Heart left ventricle (tissue), 16 donors: ENCODE measurements at regions not wholly inside any gene's neighbourhood (a gene's known extent, or its start where the extent isn't known, plus 50 kb on each side); places are given as distances from the start of the nearest gene placed in this dataset.

ENCODE experiments used
- ATAC-seq, 4 donors: fragments of 200-7000 bp; cut with Tn5 transposase; one replicate each; pipeline ENCODE4 v1.9.1; 2020 to 2022; ENCODE audit warnings: moderate library complexity in 4 of 4, mild to moderate bottlenecking in 3 of 4, moderate number of reproducible peaks in 1 of 4
- DNase-seq, 5 donors: peaks; one replicate each; pipeline ENCODE4 v3.0.0-alpha.2; 2020
- H3K27ac ChIP-seq, 12 donors: fragments of 200-600 bp; sonication (generic) in 4 of 12; one replicate each; pipeline versions ENCODE4 v1.5.0 to v1.8.0; 2016 to 2022; ENCODE audit warnings: mild to moderate bottlenecking in 2 of 12
- H3K27me3 ChIP-seq, 9 donors: fragments of 200-600 bp; sonication (generic) in 2 of 9; one replicate each; pipeline versions ENCODE4 v1.5.1 to v1.8.0; 2016 to 2022; ENCODE audit warnings: mild to moderate bottlenecking in 3 of 9
- H3K36me3 ChIP-seq, 9 donors: fragments of 200-600 bp; sonication (generic) in 2 of 9; one replicate each; pipeline versions ENCODE4 v1.5.0 to v1.8.0; 2018 to 2022; ENCODE audit warnings: mild to moderate bottlenecking in 2 of 9
- H3K4me1 ChIP-seq, 12 donors: fragments of 200-600 bp; sonication (generic) in 4 of 12; one replicate each; pipeline versions ENCODE4 v1.5.0 to v1.8.0; 2016 to 2022; ENCODE audit warnings: mild to moderate bottlenecking in 3 of 12
- H3K4me3 ChIP-seq, 12 donors: fragments of 200-600 bp; sonication (generic) in 4 of 12; one replicate each; pipeline versions ENCODE4 v1.5.0 to v1.8.0; 2017 to 2022; ENCODE audit warnings: mild to moderate bottlenecking in 9 of 12, moderate library complexity in 4 of 12
- H3K9me3 ChIP-seq, 12 donors: fragments of 200-600 bp; sonication (generic) in 4 of 12; one replicate each; pipeline versions ENCODE4 v1.5.0 to v1.8.0; 2016 to 2022; ENCODE audit warnings: mild to moderate bottlenecking in 1 of 12
- POLR2A ChIP-seq, 2 donors: fragments of 450-650 bp; IDR thresholded peaks; one replicate each; pipeline ENCODE4 v1.6.1; 2017; ENCODE audit warnings: antibody characterized with exemption in 2 of 2, mild to moderate bottlenecking in 2 of 2, moderate library complexity in 2 of 2
- WGBS, 4 donors: extraction: QIAGEN DNeasy Blood & Tissue Kit in 2 of 4; methylation state at CpG; one replicate each; pipeline versions ENCODE4 v1.1.5 to v1.1.7; 2013 to 2018; 5-methylcytosine and 5-hydroxymethylcytosine counted together
- intact Hi-C, 10 donors: fragments of 100-400 bp; cut with DNase I; formaldehyde crosslinking; loops; one replicate each; pipeline versions ENCODE4 v1.11.1 to v1.14.2; 2022
- TF ChIP-seq, protein P1 (sequence below), 12 donors: fragments of 200-600 bp; sonication (generic) in 4 of 12; IDR thresholded peaks; one replicate each; pipeline versions ENCODE4 v1.5.0 to v1.8.0; 2018 to 2022; ENCODE audit warnings: antibody characterized with exemption in 12 of 12, mild to moderate bottlenecking in 5 of 12
- donor health status: ischemic (EF 13 %, LVEDD 7.1; RV severe dilation, severe dysfunction).
- donor health status: healthy with polysubstance abuse.
- donor health status: DM: no; HTN: yes; CAD: no.
- donor health status: DM: no; HTN: no; CAD: no.
- donor health status: ischemic (EF 25% LVEDD 6.9; RV normal size, moderate dysfunction).
- donor health status: ischemic (EF 25% LVEDD 5.7; RV mildly dilated, moderate dysfunction).
- donor health status: healthy.
- donor health status: DM: yes; HTN: yes; CAD: no.
- donor health status: ischemic (EF 35%, LVEDD 5.7; RV mildly dilated, moderate dysfunction).
- donor health status: nonischemic (EF 11% LVEDD 7.7; RV severe dilation, severe dysfunction).
- donor health status: DM: yes; HTN: yes; CAD: no.
- donor health status: PGD.
- donor health status: ischemic (EF 29% LVEDD 5.4; RV normal size, mild dysfunction).
- donor health status: nonischemic (EF 23%, LVEDD 6.1; RV moderate dilation, normal function).

DNA sequence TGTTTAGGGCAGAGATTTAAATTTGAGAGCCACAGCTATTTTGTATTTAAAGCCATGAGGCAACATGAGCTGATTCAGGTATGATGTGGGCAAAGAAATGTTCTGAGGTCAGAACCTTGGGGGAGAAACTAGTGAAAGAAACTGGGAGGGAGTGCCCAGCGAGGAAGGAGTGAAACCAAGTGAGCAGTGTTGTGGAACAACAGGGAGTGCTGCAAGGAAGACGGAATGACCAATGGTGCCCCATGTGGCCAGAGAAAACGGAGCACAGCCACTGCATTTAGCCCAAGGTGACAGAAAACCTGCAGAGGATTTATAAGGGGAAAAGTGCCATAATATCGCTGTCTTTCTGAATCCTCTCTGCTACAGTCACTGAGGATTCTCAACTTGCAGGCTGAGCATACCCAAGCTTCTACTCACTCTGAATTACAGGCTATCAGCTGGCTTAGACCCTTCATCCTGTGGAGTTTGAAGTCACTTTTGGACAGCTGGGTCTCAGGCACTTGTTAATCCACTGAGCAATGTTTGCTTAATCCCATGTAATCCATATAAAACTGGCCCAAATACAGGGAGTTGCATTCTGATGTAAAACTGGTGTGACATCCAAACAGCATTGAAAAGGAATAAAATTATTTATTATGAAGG, 777.3 kb downstream of the CCSER2 start:
- H3K27me3 ChIP-seq = no peaks in the 10 kb centered on the region
- no peaks in the 10 kb centered on the region for H3K36me3 ChIP-seq
- no peaks in the 10 kb centered on the region for H3K9me3 ChIP-seq
- DNase-seq (no peak), ATAC-seq (no peak)
- intact Hi-C loops = no loop called here
- H3K4me3 ChIP-seq = no peak overlapping the region
- WGBS, 4 donors = 57 to 67% (median 65%) methylated on average over 4 of the region's 4 CpGs
- H3K27ac ChIP-seq = no peak overlapping the region
- TF ChIP-seq, protein P1, sequence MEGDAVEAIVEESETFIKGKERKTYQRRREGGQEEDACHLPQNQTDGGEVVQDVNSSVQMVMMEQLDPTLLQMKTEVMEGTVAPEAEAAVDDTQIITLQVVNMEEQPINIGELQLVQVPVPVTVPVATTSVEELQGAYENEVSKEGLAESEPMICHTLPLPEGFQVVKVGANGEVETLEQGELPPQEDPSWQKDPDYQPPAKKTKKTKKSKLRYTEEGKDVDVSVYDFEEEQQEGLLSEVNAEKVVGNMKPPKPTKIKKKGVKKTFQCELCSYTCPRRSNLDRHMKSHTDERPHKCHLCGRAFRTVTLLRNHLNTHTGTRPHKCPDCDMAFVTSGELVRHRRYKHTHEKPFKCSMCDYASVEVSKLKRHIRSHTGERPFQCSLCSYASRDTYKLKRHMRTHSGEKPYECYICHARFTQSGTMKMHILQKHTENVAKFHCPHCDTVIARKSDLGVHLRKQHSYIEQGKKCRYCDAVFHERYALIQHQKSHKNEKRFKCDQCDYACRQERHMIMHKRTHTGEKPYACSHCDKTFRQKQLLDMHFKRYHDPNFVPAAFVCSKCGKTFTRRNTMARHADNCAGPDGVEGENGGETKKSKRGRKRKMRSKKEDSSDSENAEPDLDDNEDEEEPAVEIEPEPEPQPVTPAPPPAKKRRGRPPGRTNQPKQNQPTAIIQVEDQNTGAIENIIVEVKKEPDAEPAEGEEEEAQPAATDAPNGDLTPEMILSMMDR (IDR thresholded peaks at IDR 0.05) = peak in 1 of 12 donors; percentile 17
- TF ChIP-seq POLR2A (IDR thresholded peaks at IDR 0.05) = no peak
- no peaks in the 10 kb centered on the region for H3K4me1 ChIP-seq

DNA sequence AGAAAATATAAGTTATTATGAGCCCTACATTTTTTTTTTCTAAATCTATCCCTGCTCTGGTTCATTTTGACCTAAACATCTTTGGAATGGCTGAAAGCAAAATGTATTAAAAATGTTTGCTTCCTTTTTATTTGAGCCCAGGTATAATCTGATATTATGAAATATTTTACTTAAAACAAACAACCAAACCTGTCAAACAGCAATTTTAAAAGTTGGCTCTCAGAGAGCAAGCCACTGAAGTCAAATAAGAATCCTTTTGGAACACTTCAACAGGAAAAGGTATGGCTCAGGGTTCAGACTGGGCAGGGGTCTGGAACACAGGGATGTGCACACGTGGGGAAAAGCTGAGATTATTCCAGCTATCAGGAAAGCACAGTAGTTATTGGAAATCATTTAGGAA, 782.9 kb downstream of the CCSER2 start:
- no peaks in the 10 kb centered on the region for H3K4me1 ChIP-seq
- no peak overlapping the region for H3K27ac ChIP-seq
- ATAC-seq (no peak), DNase-seq (no peak)
- H3K27me3 ChIP-seq = no peaks in the 10 kb centered on the region
- no peaks in the 10 kb centered on the region for H3K36me3 ChIP-seq
- H3K4me3 ChIP-seq = no peak overlapping the region
- 55 to 72% (median 65%) methylated on average over 1 of the region's 1 CpG for WGBS, 4 donors
- intact Hi-C loops = no loop called here
- no peaks in the 10 kb centered on the region for H3K9me3 ChIP-seq
- TF ChIP-seq, protein P1 (IDR thresholded peaks at IDR 0.05) = no peak
- TF ChIP-seq POLR2A (IDR thresholded peaks at IDR 0.05) = no peak

GRCh38 chr10:85124603-85125051, 796.2 kb downstream of the CCSER2 start:
- H3K4me1 ChIP-seq = peaks cover 0 to 5% (median 0%) of the 10 kb centered on the region in 12 donors
- H3K27ac ChIP-seq = no peak overlapping the region
- peaks cover 0 to 3% (median 0%) of the 10 kb centered on the region in 12 donors for H3K9me3 ChIP-seq
- DNase-seq (peak in 3 of 5 donors; percentile 17 to 61 (median 37)), ATAC-seq (peak; percentile 42 to 93 (median 69))
- no peaks in the 10 kb centered on the region for H3K36me3 ChIP-seq
- intact Hi-C loops = no loop called here
- no peak for TF ChIP-seq POLR2A (IDR thresholded peaks at IDR 0.05)
- TF ChIP-seq, protein P1 (IDR thresholded peaks at IDR 0.05) = no peak
- no peak overlapping the region for H3K4me3 ChIP-seq
- WGBS, 4 donors = 37 to 55% (median 48%) methylated on average over 3 of the region's 3 CpGs
- no peaks in the 10 kb centered on the region for H3K27me3 ChIP-seq

- H3K9me3 ChIP-seq = no peaks in the 10 kb centered on the region
- H3K36me3 ChIP-seq = no peaks in the 10 kb centered on the region
- intact Hi-C loops = no loop called here
- no peak overlapping the region for H3K4me3 ChIP-seq
- TF ChIP-seq POLR2A (IDR thresholded peaks at IDR 0.05) = no peak
- TF ChIP-seq, protein P1 (IDR thresholded peaks at IDR 0.05) = no peak
- WGBS, 4 donors = 69 to 84% (median 72%) methylated on average over 5 of the region's 5 CpGs
- DNase-seq = no peak
- no peaks in the 10 kb centered on the region for H3K27me3 ChIP-seq
- H3K27ac ChIP-seq = no peak overlapping the region
- no peak for ATAC-seq
- no peaks in the 10 kb centered on the region for H3K4me1 ChIP-seq
Observed at GRCh38 chr10:85137253-85137652, 808.9 kb downstream of the CCSER2 start.
